Natural killer cell treated with Interleukin-12 subunit alpha and Interleukin-12 subunit beta and Interleukin-15 and Interleukin-18, amount 100 ng/mL, for 72 hours (primary cell): ENCODE measurements at regions not wholly inside any gene's neighbourhood (a gene's known extent, or its start where the extent isn't known, plus 50 kb on each side); places are given as distances from the start of the nearest gene placed in this dataset.
"Not testable (repeated sequence)": the region's sequence is repeated elsewhere in the genome, so short reads cannot be mapped to it uniquely, and the experiment has no call there.

Source experiments
- ATAC-seq, 2 donors: fragments of 150-1000 bp; cut with Tn5 transposase in 1 of 2; sonication (Bioruptor Pico), chemical (Tn5 transposase) in 1 of 2; 2 replicates each; pipeline ENCODE4 v1.10.0; 2021
- DNase-seq: peaks from one replicate; pipeline ENCODE4 v3.0.0; 2022; ENCODE audit warnings: low spot score
- H3K27ac Mint-ChIP-seq, 2 donors: 1 replicate in 1 of 2; 2 replicates in 1 of 2; pipeline ENCODE4 v1.8.0; 2022; ENCODE audit warnings: mixed read lengths in 2 of 2, mild to moderate bottlenecking in 1 of 2, moderate library complexity in 1 of 2
- H3K27me3 Mint-ChIP-seq, 2 donors: 1 replicate in 1 of 2; 2 replicates in 1 of 2; pipeline ENCODE4 v1.8.0; 2022; ENCODE audit warnings: mixed read lengths in 2 of 2
- H3K36me3 Mint-ChIP-seq: one replicate; pipeline ENCODE4 v1.8.0; 2022; ENCODE audit warnings: mixed read lengths
- H3K4me1 Mint-ChIP-seq, 2 donors: 1 replicate in 1 of 2; 2 replicates in 1 of 2; pipeline ENCODE4 v1.8.0; 2022; ENCODE audit warnings: low read depth in 2 of 2, mixed read lengths in 2 of 2, mild to moderate bottlenecking in 1 of 2
- H3K4me3 Mint-ChIP-seq: one replicate; pipeline ENCODE4 v1.8.0; 2022; ENCODE audit warnings: mixed read lengths
- H3K9me3 Mint-ChIP-seq: 2 replicates; pipeline ENCODE4 v1.8.0; 2022; ENCODE audit warnings: mixed read lengths

DNA sequence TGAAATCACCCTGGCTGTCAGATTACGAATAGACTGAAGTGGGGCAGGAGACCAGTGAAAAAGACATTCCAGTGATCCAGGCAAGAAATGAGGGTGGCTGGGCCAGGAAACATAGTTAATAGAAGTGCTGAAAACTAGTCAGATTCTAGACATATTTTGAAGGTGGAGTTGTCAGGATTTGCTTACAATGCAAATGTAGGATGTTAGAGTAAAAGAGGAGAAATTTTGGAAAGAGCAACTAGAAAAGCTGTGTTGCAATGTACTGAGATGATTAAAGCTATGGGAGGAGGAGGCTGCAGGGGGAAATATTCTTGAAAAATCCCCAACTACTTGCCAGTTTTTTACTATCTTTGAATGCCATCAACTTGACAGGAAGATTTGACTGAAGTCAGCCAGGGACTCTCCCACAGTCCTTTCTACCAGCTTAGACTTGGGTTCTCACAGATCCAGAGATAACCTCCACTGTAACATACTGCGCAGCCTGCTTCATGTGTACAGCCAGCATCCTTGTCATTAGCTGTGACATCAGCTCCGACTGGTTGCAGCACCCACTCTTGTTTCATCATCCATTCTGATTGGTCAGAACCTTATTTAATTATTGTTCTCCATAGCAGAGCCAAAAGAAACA, 109.7 kb downstream of the TSEN15 start:
- H3K4me3 Mint-ChIP-seq, result no peak overlapping the region
- H3K4me1 Mint-ChIP-seq, result peaks cover 22 to 25% of the 10 kb centered on the region in 2 donors
- H3K36me3 Mint-ChIP-seq, result no peaks in the 10 kb centered on the region
- DNase-seq (peak; percentile 82), ATAC-seq (peak; percentile 64 to 78)
- H3K27me3 Mint-ChIP-seq, result no peaks in the 10 kb centered on the region
- H3K27ac Mint-ChIP-seq, result no peak overlapping the region
- H3K9me3 Mint-ChIP-seq, result no peaks in the 10 kb centered on the region

GRCh38 chr1:184162281-184162680, 110.8 kb downstream of the TSEN15 start:
- H3K27ac Mint-ChIP-seq, result no peak overlapping the region
- H3K36me3 Mint-ChIP-seq, result no peaks in the 10 kb centered on the region
- ATAC-seq, result no peak
- H3K27me3 Mint-ChIP-seq, result no peaks in the 10 kb centered on the region
- no peaks in the 10 kb centered on the region for H3K9me3 Mint-ChIP-seq
- H3K4me3 Mint-ChIP-seq, result no peak overlapping the region
- DNase-seq, result no peak
- peaks cover 22% of the 10 kb centered on the region in 2 donors for H3K4me1 Mint-ChIP-seq

- H3K27me3 Mint-ChIP-seq, result no peaks in the 10 kb centered on the region
- H3K36me3 Mint-ChIP-seq, result peaks cover 2% of the 10 kb centered on the region
- ATAC-seq (peak in 1 of 2 donors; percentile 44), DNase-seq (no peak)
- H3K27ac Mint-ChIP-seq, result no peak overlapping the region
- peaks cover 22% of the 10 kb centered on the region in 2 donors for H3K4me1 Mint-ChIP-seq
- H3K4me3 Mint-ChIP-seq, result peak overlapping the region; percentile 68
- H3K9me3 Mint-ChIP-seq, result no peaks in the 10 kb centered on the region
Observed at GRCh38 chr1:184163674-184164465, 112.3 kb downstream of the TSEN15 start.

- DNase-seq (no peak), ATAC-seq (no peak)
- H3K27me3 Mint-ChIP-seq, result no peaks in the 10 kb centered on the region
- no peaks in the 10 kb centered on the region for H3K9me3 Mint-ChIP-seq
- H3K4me3 Mint-ChIP-seq, result peak overlapping the region; percentile 68
- peaks cover 6% of the 10 kb centered on the region for H3K36me3 Mint-ChIP-seq
- peaks cover 22% of the 10 kb centered on the region in 2 donors for H3K4me1 Mint-ChIP-seq
- H3K27ac Mint-ChIP-seq, result peak overlapping the region in 1 of 2 donors; percentile 24
Observed at GRCh38 chr1:184164536-184164935, 113.0 kb downstream of the TSEN15 start.

GRCh38 chr1:184166485-184166884, 115.0 kb downstream of the TSEN15 start:
- peaks cover 22% of the 10 kb centered on the region in 2 donors for H3K4me1 Mint-ChIP-seq
- ATAC-seq, result no peak
- no peak overlapping the region for H3K4me3 Mint-ChIP-seq
- no peaks in the 10 kb centered on the region for H3K27me3 Mint-ChIP-seq
- no peaks in the 10 kb centered on the region for H3K9me3 Mint-ChIP-seq
- H3K36me3 Mint-ChIP-seq, result peaks cover 6% of the 10 kb centered on the region
- no peak for DNase-seq
- H3K27ac Mint-ChIP-seq, result no peak overlapping the region

GRCh38 chr1:184167352-184167751, 115.8 kb downstream of the TSEN15 start:
- peaks cover 6% of the 10 kb centered on the region for H3K36me3 Mint-ChIP-seq
- H3K4me1 Mint-ChIP-seq, result peaks cover 22% of the 10 kb centered on the region in 2 donors
- ATAC-seq, result no peak
- peak overlapping the region in 1 of 2 donors; percentile 81 for H3K27ac Mint-ChIP-seq
- H3K27me3 Mint-ChIP-seq, result no peaks in the 10 kb centered on the region
- no peak overlapping the region for H3K4me3 Mint-ChIP-seq
- DNase-seq, result no peak
- peaks cover 4% of the 10 kb centered on the region for H3K9me3 Mint-ChIP-seq

DNA sequence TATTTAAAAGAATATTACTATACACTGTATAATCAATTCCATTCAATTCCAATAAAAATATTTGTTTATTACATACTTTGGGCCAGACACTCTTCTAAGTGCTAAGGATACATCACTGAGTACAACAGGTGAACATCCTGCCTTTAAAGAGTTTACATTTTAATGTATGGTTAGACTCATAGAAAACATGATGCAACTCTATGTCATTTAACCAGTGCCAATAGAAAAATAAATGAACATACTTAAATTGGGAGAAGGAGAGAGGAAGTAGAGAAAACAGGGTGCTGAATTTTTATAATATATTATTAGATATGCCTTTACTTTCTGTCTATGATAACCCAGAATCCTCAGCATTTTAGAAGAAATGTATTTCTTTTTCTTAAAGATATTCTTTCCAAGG, 119.2 kb downstream of the TSEN15 start:
- DNase-seq (no peak), ATAC-seq (no peak)
- no peaks in the 10 kb centered on the region for H3K27me3 Mint-ChIP-seq
- no peak overlapping the region for H3K27ac Mint-ChIP-seq
- H3K9me3 Mint-ChIP-seq, result peaks cover 4% of the 10 kb centered on the region
- no peak overlapping the region for H3K4me3 Mint-ChIP-seq
- peaks cover 6% of the 10 kb centered on the region for H3K36me3 Mint-ChIP-seq
- peaks cover 3% of the 10 kb centered on the region in 2 donors for H3K4me1 Mint-ChIP-seq

DNA sequence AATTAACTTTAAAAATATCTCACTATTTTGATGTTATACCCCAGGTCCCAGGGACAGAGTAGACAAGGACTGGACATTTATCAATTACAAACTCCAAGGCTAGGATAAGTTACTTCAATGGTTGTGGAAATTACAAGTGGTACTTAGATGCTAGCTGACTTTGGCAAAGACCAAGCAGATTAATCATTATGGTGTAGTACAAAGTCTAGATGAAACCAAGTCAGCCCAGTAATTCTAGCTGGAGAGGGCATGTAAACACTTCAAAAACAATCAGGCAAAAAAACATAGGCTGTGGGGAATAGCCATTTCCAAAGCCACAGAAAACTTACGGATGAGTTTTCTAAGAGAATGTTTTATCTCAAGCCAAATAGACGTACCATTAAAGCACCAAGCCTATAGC, 124.5 kb downstream of the TSEN15 start:
- Mint-ChIP-seq H3K36me3 (no peaks in the 10 kb centered on the region), H3K4me1 (no peaks in the 10 kb centered on the region), H3K27ac (no peak overlapping the region), H3K4me3 (no peak overlapping the region), H3K9me3 (peaks cover 6% of the 10 kb centered on the region), H3K27me3 (peaks cover 6 to 7% of the 10 kb centered on the region in 2 donors)
- DNase-seq (no peak), ATAC-seq (no peak)

DNA sequence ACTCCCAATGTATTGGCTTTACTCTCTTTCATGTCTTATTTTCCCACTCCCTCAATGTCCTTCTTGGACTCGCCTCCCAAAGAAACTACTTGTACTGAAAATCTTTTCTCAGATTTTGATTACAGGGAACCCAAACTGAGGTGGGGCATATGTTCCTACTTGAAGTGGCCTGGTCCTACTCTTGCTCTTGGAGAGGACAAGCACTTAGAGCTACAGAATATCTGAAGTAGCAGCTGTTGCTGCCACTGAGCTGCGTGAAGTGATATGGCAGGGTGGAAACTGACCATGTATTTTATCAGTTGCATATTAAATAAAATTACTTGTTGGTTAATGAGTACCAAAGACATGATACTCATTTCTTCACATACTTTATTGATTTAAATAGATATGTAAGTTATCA, 129.5 kb downstream of the TSEN15 start:
- H3K27ac Mint-ChIP-seq, result no peak overlapping the region
- H3K4me1 Mint-ChIP-seq, result no peaks in the 10 kb centered on the region
- DNase-seq, result no peak
- H3K36me3 Mint-ChIP-seq, result no peaks in the 10 kb centered on the region
- ATAC-seq, result no peak
- H3K9me3 Mint-ChIP-seq, result peaks cover 2% of the 10 kb centered on the region
- H3K4me3 Mint-ChIP-seq, result no peak overlapping the region
- H3K27me3 Mint-ChIP-seq, result peaks cover 8 to 10% of the 10 kb centered on the region in 2 donors

DNA sequence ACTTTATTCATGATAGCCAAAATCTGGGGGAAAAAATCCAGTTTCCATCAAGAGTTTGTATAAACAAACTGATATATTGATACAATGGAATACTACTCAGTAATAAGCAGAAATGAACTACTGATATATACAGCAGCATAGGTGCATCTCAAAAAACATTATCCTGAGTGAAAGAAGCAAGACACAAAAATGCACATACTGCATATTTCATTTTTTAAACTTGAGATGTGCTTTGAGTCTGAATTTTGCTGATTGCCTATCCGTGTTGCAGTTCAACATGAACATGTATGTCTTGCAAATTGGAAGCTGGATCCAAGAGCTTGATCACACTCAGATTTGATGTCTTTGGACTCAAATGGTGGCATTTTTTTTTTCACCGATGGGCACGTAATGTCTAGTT, 132.4 kb downstream of the TSEN15 start:
- no peaks in the 10 kb centered on the region for H3K36me3 Mint-ChIP-seq
- H3K27me3 Mint-ChIP-seq, result peaks cover 6 to 18% of the 10 kb centered on the region in 2 donors
- ATAC-seq (no peak), DNase-seq (no peak)
- H3K4me3 Mint-ChIP-seq, result no peak overlapping the region
- no peaks in the 10 kb centered on the region for H3K4me1 Mint-ChIP-seq
- H3K27ac Mint-ChIP-seq, result no peak overlapping the region
- no peaks in the 10 kb centered on the region for H3K9me3 Mint-ChIP-seq

DNA sequence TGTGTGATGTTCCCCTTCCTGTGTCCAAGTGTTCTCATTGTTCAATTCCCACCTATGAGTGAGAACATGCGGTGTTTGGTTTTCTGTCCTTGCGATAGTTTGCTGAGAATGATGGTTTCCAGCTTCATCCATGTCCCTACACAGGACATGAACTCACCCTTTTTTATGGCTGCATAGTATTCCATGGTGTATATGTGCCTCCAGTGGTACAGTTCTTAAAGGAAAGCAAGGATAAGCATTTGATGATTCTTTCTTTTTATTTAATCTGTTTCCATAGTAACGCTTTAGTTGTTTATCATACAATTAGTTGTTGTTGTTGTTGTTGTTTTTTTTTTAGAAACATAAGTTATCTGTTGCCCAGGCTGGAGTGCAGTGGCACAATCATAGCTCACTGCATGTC, 133.1 kb downstream of the TSEN15 start:
- H3K36me3 Mint-ChIP-seq, H3K27ac Mint-ChIP-seq, H3K9me3 Mint-ChIP-seq, DNase-seq, H3K4me3 Mint-ChIP-seq, ATAC-seq, H3K4me1 Mint-ChIP-seq: not testable (repeated sequence)
- H3K27me3 Mint-ChIP-seq, result peaks cover 10 to 24% of the 10 kb centered on the region in 2 donors

GRCh38 chr1:184185347-184185746, 133.8 kb downstream of the TSEN15 start:
- no peak for DNase-seq
- Mint-ChIP-seq H3K4me1 (no peaks in the 10 kb centered on the region), H3K36me3 (no peaks in the 10 kb centered on the region), H3K9me3 (no peaks in the 10 kb centered on the region), H3K27me3 (peaks cover 10 to 28% of the 10 kb centered on the region in 2 donors), H3K27ac (no peak overlapping the region), H3K4me3 (no peak overlapping the region)
- no peak for ATAC-seq

GRCh38 chr1:184186167-184186566, 134.6 kb downstream of the TSEN15 start:
- DNase-seq (no peak), ATAC-seq (no peak)
- Mint-ChIP-seq H3K4me3 (no peak overlapping the region), H3K4me1 (no peaks in the 10 kb centered on the region), H3K27me3 (peaks cover 10 to 31% of the 10 kb centered on the region in 2 donors), H3K36me3 (no peaks in the 10 kb centered on the region), H3K27ac (no peak overlapping the region), H3K9me3 (no peaks in the 10 kb centered on the region)

- ATAC-seq (no peak), DNase-seq (no peak)
- Mint-ChIP-seq H3K27ac (no peak overlapping the region), H3K36me3 (no peaks in the 10 kb centered on the region), H3K27me3 (peaks cover 10 to 31% of the 10 kb centered on the region in 2 donors), H3K9me3 (no peaks in the 10 kb centered on the region), H3K4me3 (no peak overlapping the region), H3K4me1 (no peaks in the 10 kb centered on the region)
Observed at GRCh38 chr1:184187097-184187496, 135.6 kb downstream of the TSEN15 start.
